ENCODE measurements at regions not wholly inside any gene's neighbourhood (a gene's known extent, or its start where the extent isn't known, plus 50 kb on each side); places are given as distances from the start of the nearest gene placed in this dataset.

DNA sequence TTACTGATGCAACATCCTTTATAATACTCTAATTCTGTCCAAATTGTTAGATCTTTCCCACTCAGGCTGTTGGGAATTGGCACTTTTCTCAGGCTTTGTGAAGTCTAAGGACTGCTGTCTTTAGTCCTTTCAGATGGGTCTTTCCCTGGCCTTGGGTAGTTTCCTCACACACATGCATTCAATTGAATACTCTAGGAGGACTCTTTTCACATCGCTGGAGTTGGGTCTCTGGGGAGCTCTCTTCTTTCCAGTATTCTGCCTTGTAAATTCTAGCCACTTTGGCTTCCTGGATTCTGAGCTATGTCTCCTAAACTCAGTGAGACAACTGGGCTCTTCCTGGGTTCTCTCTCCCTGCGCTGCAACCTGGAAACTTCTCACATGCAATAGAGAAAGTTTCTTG is 215.5 kb downstream of the SNX18 start:
- Mint-ChIP-seq H3K9me3 (no peaks in the 10 kb centered on the region), H3K4me3 (no peak overlapping the region), H3K4me1 (ENCODE audit: low read depth) (no peaks in the 10 kb centered on the region), H3K27ac (no peak overlapping the region), H3K27me3 (ENCODE audit: low read depth) (no peaks in the 10 kb centered on the region), H3K36me3 (ENCODE audit: insufficient read depth in 2 of 2) (no peaks in the 10 kb centered on the region)
- no peak for ATAC-seq (replicated peaks in 1 of 2)
- no peak for DNase-seq

- Mint-ChIP-seq H3K4me1 (ENCODE audit: low read depth) (no peaks in the 10 kb centered on the region), H3K4me3 (no peak overlapping the region), H3K36me3 (ENCODE audit: insufficient read depth in 2 of 2) (no peaks in the 10 kb centered on the region), H3K9me3 (no peaks in the 10 kb centered on the region), H3K27ac (no peak overlapping the region), H3K27me3 (ENCODE audit: low read depth) (no peaks in the 10 kb centered on the region)
- ATAC-seq (replicated peaks in 1 of 2) = no peak
- DNase-seq = no peak
These were observed 214.5 kb downstream of the SNX18 start for GRCh38 chr5:54732108-54732507.

- Mint-ChIP-seq H3K4me3 (no peak overlapping the region), H3K27me3 (ENCODE audit: low read depth) (peaks cover 6% of the 10 kb centered on the region), H3K4me1 (ENCODE audit: low read depth) (no peaks in the 10 kb centered on the region), H3K9me3 (peaks cover 0 to 2% of the 10 kb centered on the region in 2 donors), H3K36me3 (ENCODE audit: insufficient read depth in 2 of 2) (no peaks in the 10 kb centered on the region), H3K27ac (no peak overlapping the region)
- DNase-seq = no peak
- no peak for ATAC-seq (replicated peaks in 1 of 2)
These were observed 211.0 kb downstream of the SNX18 start for GRCh38 chr5:54728588-54728915.

DNA sequence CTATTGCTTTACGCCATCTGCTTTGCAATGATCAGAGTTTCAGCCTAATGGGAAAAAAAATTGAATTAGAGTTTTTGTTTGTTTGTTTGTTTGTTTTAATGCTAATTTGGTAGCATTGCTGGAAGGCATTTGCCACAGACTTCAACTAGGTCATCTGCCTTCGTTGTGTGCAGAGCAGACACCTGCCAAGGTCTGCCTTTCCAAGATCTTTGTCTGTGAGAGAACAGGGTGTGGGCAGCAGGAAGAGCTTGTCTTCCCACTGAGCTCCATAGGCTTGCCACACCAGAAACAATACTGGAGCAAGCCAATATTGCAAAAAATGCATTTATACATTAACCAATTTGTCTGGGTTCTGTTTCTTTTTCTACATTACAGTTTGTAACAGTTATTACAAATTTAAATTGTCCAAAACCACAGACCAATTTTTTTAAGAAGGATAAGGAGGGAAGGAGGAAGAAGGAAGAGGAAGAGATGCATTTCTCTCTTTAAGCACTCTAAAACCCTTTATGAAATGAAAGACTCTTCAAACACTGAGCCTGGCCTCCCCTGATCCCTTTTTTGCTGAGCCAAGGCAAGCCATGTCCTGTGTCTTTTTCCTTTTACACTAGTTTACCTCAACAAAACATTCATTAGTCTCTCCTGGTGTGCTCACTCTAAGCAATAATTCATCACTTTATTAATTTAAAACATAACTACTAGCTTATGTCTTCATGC is 210.5 kb downstream of the SNX18 start:
- ATAC-seq (replicated peaks in 1 of 2) = no peak
- H3K4me3 Mint-ChIP-seq = no peak overlapping the region
- H3K9me3 Mint-ChIP-seq = peaks cover 0 to 2% of the 10 kb centered on the region in 2 donors
- DNase-seq = no peak
- no peaks in the 10 kb centered on the region for H3K4me1 Mint-ChIP-seq (ENCODE audit: low read depth)
- peaks cover 6% of the 10 kb centered on the region for H3K27me3 Mint-ChIP-seq (ENCODE audit: low read depth)
- H3K27ac Mint-ChIP-seq = no peak overlapping the region
- no peaks in the 10 kb centered on the region for H3K36me3 Mint-ChIP-seq (ENCODE audit: insufficient read depth in 2 of 2)

- H3K27me3 Mint-ChIP-seq (ENCODE audit: low read depth) = peaks cover 6% of the 10 kb centered on the region
- DNase-seq = no peak
- peaks cover 0 to 2% of the 10 kb centered on the region in 2 donors for H3K9me3 Mint-ChIP-seq
- ATAC-seq (replicated peaks in 1 of 2) = no peak
- peaks cover 2% of the 10 kb centered on the region for H3K4me1 Mint-ChIP-seq (ENCODE audit: low read depth)
- H3K36me3 Mint-ChIP-seq (ENCODE audit: insufficient read depth in 2 of 2) = no peaks in the 10 kb centered on the region
- no peak overlapping the region for H3K4me3 Mint-ChIP-seq
- no peak overlapping the region for H3K27ac Mint-ChIP-seq
These were observed 208.1 kb downstream of the SNX18 start for GRCh38 chr5:54725391-54726280.

- Mint-ChIP-seq H3K27ac (no peak overlapping the region), H3K36me3 (ENCODE audit: insufficient read depth in 2 of 2) (no peaks in the 10 kb centered on the region), H3K27me3 (ENCODE audit: low read depth) (peaks cover 6% of the 10 kb centered on the region), H3K4me1 (ENCODE audit: low read depth) (peaks cover 25% of the 10 kb centered on the region), H3K4me3 (no peak overlapping the region), H3K9me3 (peaks cover 0 to 2% of the 10 kb centered on the region in 2 donors)
- no peak for DNase-seq
- ATAC-seq (replicated peaks in 1 of 2) = no peak
These were observed 205.4 kb downstream of the SNX18 start for GRCh38 chr5:54722846-54723433.

DNA sequence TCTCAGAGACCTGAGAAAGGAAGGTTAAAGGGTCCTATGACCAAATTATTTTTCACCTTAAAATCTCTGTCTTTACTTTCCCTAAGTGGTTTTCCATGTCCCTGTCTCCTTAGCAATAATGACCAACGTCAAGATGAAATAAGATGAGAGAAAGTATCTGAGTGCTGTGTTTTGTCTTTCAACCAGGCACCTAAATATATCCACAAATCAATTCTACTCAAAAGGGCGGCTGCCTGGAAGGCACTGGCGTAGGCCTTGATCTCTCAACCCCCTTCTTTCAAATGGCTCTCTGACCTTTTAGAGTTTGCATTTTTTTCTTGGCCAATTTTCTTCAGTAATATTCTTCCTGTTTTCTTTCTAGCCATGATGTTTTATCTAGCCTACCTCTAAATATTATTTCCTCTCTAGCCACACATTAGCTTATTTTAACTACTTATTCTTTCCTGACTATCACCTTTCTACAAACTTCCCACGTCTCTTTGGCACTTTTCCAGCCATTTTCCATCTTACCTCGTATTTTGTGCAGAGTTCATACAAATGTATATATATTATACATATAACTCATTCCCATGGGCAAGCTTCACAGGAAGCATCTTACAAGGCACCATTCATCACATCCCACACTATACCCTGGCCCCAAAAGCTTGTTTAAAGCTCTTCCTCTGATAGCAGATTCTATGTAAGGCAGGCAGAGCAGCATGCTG is 204.5 kb downstream of the SNX18 start:
- ATAC-seq (replicated peaks in 1 of 2) = no peak
- Mint-ChIP-seq H3K36me3 (ENCODE audit: insufficient read depth in 2 of 2) (no peaks in the 10 kb centered on the region), H3K27me3 (ENCODE audit: low read depth) (peaks cover 6% of the 10 kb centered on the region), H3K9me3 (peaks cover 0 to 2% of the 10 kb centered on the region in 2 donors), H3K4me1 (ENCODE audit: low read depth) (peaks cover 33% of the 10 kb centered on the region), H3K4me3 (no peak overlapping the region), H3K27ac (no peak overlapping the region)
- DNase-seq = no peak

GRCh38 chr5:54721116-54721515 is 203.6 kb downstream of the SNX18 start:
- Mint-ChIP-seq H3K36me3 (ENCODE audit: insufficient read depth in 2 of 2) (peaks cover 0 to 2% of the 10 kb centered on the region in 2 donors), H3K9me3 (peaks cover 0 to 2% of the 10 kb centered on the region in 2 donors), H3K4me1 (ENCODE audit: low read depth) (peaks cover 36% of the 10 kb centered on the region), H3K4me3 (no peak overlapping the region), H3K27me3 (ENCODE audit: low read depth) (peaks cover 6% of the 10 kb centered on the region), H3K27ac (no peak overlapping the region)
- no peak for DNase-seq
- no peak for ATAC-seq (replicated peaks in 1 of 2)

- ATAC-seq (replicated peaks in 1 of 2) (no peak), DNase-seq (no peak)
- Mint-ChIP-seq H3K27me3 (ENCODE audit: low read depth) (peaks cover 6% of the 10 kb centered on the region), H3K4me1 (ENCODE audit: low read depth) (peaks cover 36% of the 10 kb centered on the region), H3K4me3 (no peak overlapping the region), H3K27ac (peak overlapping the region; percentile 13), H3K36me3 (ENCODE audit: insufficient read depth in 2 of 2) (peaks cover 3% of the 10 kb centered on the region in 2 donors), H3K9me3 (peaks cover 2% of the 10 kb centered on the region in 2 donors)
These were observed 202.8 kb downstream of the SNX18 start for GRCh38 chr5:54720341-54720740.

DNA sequence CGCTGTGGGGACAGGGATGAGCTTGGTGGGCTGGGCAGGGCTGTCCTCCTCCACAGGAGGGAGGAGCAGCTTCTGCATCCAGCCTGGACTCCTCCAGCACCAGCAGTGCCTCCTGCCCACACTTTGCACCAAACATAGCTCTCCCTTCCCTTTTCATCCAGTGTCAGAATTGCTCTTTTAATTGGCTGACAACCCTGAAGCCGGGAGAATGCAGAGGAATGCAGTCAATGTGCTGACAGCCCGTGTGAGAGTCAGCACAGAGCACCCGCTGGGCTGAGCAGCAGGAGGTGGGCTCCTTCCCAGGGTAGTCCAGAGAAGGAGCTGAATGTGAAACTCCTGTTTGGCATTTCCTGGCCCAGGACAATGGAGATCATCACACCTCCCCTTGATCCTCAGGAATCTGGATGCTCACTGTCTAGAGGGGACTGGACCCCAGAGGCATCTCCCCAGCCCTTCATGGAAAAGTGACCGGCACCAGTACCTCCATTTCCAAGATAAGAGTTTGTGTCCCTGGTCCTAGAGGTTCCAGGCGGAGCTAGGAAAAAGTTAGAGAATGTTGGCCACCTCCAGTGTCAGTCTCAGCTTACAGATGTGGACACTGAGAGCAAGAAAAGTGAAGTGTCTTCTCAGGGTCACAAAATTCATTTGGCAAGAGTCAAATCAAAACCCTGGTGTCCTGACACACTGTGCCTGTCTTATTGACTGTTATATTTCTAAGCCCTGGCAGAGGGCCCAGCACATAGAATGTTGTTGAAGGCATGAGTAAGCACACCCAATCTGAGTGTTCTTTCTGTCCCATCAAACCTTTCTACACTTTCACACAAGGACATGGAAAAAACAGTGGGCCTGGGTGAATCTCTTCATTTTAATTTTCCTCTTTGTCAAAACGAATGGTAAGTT is 202.1 kb downstream of the SNX18 start:
- Mint-ChIP-seq H3K9me3 (peaks cover under 1 to 3% of the 10 kb centered on the region in 2 donors), H3K27ac (peak overlapping the region; percentile 13), H3K4me1 (ENCODE audit: low read depth) (peaks cover 36% of the 10 kb centered on the region), H3K27me3 (ENCODE audit: low read depth) (peaks cover 2% of the 10 kb centered on the region), H3K36me3 (ENCODE audit: insufficient read depth in 2 of 2) (peaks cover 3% of the 10 kb centered on the region in 2 donors), H3K4me3 (peak overlapping the region in 1 of 2 donors; percentile 27)
- peak; percentile 32 to 60 for DNase-seq
- peak; percentile 67 to 78 for ATAC-seq (replicated peaks in 1 of 2)

DNA sequence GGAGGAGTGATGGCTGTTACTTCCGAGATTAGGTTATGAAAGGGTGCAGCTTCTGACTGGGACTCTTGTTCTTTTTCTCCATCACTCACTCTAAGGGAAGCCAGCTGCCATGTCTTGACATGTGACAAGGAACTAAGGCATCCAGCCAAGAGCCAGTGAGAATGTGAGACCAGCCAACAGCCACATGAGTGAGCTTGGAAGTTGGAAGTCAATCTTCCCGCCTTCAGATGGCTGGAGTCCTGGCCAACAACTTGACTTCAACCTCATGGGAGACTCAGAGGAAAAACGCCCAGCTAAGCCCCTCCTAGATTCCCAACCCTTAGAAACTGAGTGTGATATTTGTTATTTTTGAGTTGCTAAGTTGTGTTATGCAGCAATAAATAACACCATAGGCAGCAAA is 201.1 kb downstream of the SNX18 start:
- H3K27me3 Mint-ChIP-seq (ENCODE audit: low read depth) = no peaks in the 10 kb centered on the region
- ATAC-seq (replicated peaks in 1 of 2) (no peak), DNase-seq (no peak)
- H3K4me1 Mint-ChIP-seq (ENCODE audit: low read depth) = peaks cover 36% of the 10 kb centered on the region
- peaks cover 4 to 6% of the 10 kb centered on the region in 2 donors for H3K36me3 Mint-ChIP-seq (ENCODE audit: insufficient read depth in 2 of 2)
- peaks cover 3 to 6% of the 10 kb centered on the region in 2 donors for H3K9me3 Mint-ChIP-seq
- peak overlapping the region in 1 of 2 donors; percentile 50 for H3K4me3 Mint-ChIP-seq
- H3K27ac Mint-ChIP-seq = no peak overlapping the region

DNA sequence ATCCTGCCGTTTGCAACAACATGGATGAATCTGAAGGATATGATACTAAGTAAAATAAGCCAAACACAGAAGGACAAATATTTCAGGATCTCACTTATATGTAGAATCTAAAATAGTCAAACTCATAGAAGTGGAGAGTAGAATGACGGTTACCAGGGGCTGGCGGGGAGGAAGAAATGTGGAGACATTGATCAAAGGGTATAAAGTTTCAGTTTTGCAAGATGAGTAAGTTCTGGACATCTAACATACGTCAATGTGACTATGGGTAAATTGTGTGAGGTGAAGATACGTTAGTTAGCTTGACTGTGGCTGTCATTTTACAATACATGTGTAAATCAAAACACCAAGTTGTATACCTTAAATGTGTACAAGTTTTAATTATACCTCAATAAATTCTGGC is 200.3 kb downstream of the SNX18 start:
- H3K4me3 Mint-ChIP-seq = peak overlapping the region; percentile 10 to 50
- H3K27me3 Mint-ChIP-seq (ENCODE audit: low read depth) = no peaks in the 10 kb centered on the region
- peaks cover 3 to 6% of the 10 kb centered on the region in 2 donors for H3K9me3 Mint-ChIP-seq
- peaks cover 36% of the 10 kb centered on the region for H3K4me1 Mint-ChIP-seq (ENCODE audit: low read depth)
- ATAC-seq (replicated peaks in 1 of 2) = peak; percentile 82 to 83
- peak; percentile 49 to 58 for DNase-seq
- H3K27ac Mint-ChIP-seq = peak overlapping the region; percentile 98
- peaks cover 4 to 6% of the 10 kb centered on the region in 2 donors for H3K36me3 Mint-ChIP-seq (ENCODE audit: insufficient read depth in 2 of 2)

Data from activated T-cell treated with anti-CD3 and anti-CD28 coated beads, Interleukin-2, amount 50 U/mL, for 72 hours (primary cell).